Activated CD4-positive, alpha-beta T cell treated with anti-CD3 and anti-CD28 coated beads for 36 hours (primary cell): ENCODE measurements at regions not wholly inside any gene's neighbourhood (a gene's known extent, or its start where the extent isn't known, plus 50 kb on each side); places are given as distances from the start of the nearest gene placed in this dataset.

Experiments
- ATAC-seq: fragments of 200-7000 bp; cut with Tn5 transposase; one replicate; pipeline ENCODE4 v1.10.0; 2021; ENCODE audit warnings: mild to moderate bottlenecking, moderate library complexity
- CTCF ChIA-PET: fragments of 350-600 bp; sonication (Branson Sonifier 250); formaldehyde crosslinking; loops from one replicate; lab custom pipeline; 2021; ENCODE audit warnings: antibody characterized with exemption; lab: Charles Lee
- POLR2A ChIA-PET: fragments of 350-600 bp; sonication (Branson Sonifier 250); formaldehyde crosslinking; loops from one replicate; lab custom pipeline; 2021; ENCODE audit warnings: antibody characterized with exemption, inconsistent platforms; lab: Charles Lee
- DNase-seq: peaks from one replicate; pipeline ENCODE4 v3.0.0-alpha.2; 2020
- H3K27ac Mint-ChIP-seq: one replicate; pipeline ENCODE4 v1.8.0; 2021; ENCODE audit warnings: mixed read lengths
- H3K27me3 Mint-ChIP-seq: one replicate; pipeline ENCODE4 v1.8.0; 2021; ENCODE audit warnings: mixed read lengths
- H3K36me3 Mint-ChIP-seq: one replicate; pipeline ENCODE4 v1.8.0; 2021; ENCODE audit warnings: low read depth, mixed read lengths
- H3K4me1 Mint-ChIP-seq: one replicate; pipeline ENCODE4 v1.8.0; 2021; ENCODE audit warnings: mixed read lengths
- H3K4me3 Mint-ChIP-seq: one replicate; pipeline ENCODE4 v1.8.0; 2021; ENCODE audit warnings: mild to moderate bottlenecking, moderate library complexity, mixed read lengths
- H3K9me3 Mint-ChIP-seq: one replicate; pipeline ENCODE4 v1.8.0; 2021; ENCODE audit warnings: low read depth, mixed read lengths
- intact Hi-C, 2 experiments: fragments of 100-400 bp; cut with DNase I in 1 of 2; cut with micrococcal nuclease in 1 of 2; formaldehyde crosslinking; loops; one replicate each; pipeline versions ENCODE4 v1.14.2 to v1.15.1; 2022 to 2024; cut with DNase I, micrococcal nuclease

DNA sequence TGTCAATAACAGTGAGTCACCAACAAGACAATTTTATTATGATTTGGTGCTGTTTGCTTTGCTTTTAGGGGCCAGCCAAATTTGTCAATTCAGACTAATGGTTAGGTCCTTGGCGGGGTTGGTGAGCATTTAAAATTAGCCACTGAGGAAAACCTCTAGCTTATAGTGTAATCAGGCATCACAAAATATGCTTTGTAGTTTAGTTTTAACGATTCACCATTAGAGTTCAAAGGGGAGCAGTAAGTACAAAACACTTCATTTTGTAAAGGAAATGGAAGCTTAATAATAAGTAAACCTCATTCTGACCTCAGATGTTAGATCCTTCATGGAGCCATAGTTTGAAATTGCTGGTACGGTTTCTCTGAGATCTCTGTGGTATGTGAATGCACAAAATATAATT lies 218.4 kb upstream of the GOLIM4 start:
- CTCF ChIA-PET: no interaction called here
- H3K4me3 Mint-ChIP-seq: no peak overlapping the region

DNA sequence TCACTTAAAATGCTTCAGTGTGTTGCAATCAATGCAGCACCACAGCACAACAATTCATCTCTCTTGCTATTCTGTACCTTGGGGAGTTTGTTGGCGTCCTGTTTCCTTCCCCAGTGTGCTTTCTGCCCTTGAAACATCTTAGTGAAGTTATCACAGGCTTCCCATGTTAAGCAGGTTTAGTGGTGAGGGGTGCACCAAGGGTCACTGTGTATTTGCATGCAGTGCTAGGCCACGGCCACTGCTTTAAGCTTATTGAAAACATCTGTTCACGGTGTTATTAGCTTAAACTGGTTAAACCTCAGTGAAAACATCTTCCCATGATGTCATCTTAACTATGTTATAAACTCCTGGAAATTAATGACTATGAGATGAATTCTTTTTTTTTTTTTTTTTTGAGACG lies 217.3 kb upstream of the GOLIM4 start:
- Mint-ChIP-seq H3K4me1 (no peaks in the 10 kb centered on the region), H3K27ac (no peak overlapping the region), H3K4me3 (no peak overlapping the region), H3K27me3 (no peaks in the 10 kb centered on the region), H3K36me3 (no peaks in the 10 kb centered on the region), H3K9me3 (no peaks in the 10 kb centered on the region)
- DNase-seq: no peak
- ChIA-PET POLR2A (no interaction called here), CTCF (no interaction called here)
- intact Hi-C loops: no loop called here
- ATAC-seq: no peak

More for the DNA sequence above, 218.4 kb upstream of the GOLIM4 start:
- no peak for ATAC-seq
- intact Hi-C loops: no loop called here
- H3K4me1 Mint-ChIP-seq: no peaks in the 10 kb centered on the region
- H3K9me3 Mint-ChIP-seq: no peaks in the 10 kb centered on the region
- POLR2A ChIA-PET: no interaction called here
- H3K27ac Mint-ChIP-seq: no peak overlapping the region
- H3K36me3 Mint-ChIP-seq: no peaks in the 10 kb centered on the region
- H3K27me3 Mint-ChIP-seq: no peaks in the 10 kb centered on the region
- DNase-seq: no peak

DNA sequence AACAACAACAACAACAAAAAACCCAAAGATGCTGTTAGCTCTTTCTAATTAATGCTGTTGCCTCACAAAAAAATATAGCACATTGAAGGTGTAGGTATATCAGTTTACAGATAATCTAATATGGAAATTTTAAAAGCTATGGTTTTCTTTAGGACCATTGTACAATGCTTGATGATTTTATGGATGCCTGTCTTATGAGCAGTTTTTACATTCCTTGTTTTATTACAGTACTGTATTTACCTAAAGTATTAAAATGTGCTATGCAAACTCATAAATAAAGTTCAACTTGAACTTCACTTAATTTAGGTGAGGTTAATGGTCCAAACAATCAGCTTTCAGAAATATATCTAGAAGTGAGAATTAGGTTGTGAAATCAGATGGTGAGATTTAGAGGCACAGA lies 212.2 kb upstream of the GOLIM4 start:
- Mint-ChIP-seq H3K27me3 (no peaks in the 10 kb centered on the region), H3K36me3 (no peaks in the 10 kb centered on the region), H3K27ac (no peak overlapping the region), H3K4me3 (no peak overlapping the region), H3K4me1 (no peaks in the 10 kb centered on the region), H3K9me3 (no peaks in the 10 kb centered on the region)
- ATAC-seq (no peak), DNase-seq (no peak)
- intact Hi-C loops: no loop called here
- POLR2A ChIA-PET: no interaction called here
- CTCF ChIA-PET: no interaction called here

DNA sequence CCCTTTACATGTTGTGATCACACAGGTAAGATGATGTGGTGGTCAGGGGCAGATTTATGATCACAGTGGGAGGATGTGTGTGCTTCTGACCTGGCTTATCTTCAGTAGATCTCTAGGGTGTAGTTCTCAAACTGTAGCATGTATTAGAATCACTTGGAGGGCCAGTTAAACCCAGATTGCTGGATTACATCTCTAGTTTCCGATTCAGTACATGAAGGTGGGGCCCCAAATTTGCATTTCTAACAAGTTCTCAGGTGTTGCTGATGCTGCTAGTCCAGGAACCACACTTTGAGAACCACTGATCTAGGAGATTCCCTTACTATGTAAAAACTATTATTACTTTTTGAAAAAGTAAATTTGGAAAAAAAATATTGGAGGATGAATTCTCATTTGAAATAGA lies 199.3 kb upstream of the GOLIM4 start:
- ATAC-seq (no peak), DNase-seq (no peak)
- Mint-ChIP-seq H3K4me1 (no peaks in the 10 kb centered on the region), H3K27ac (no peak overlapping the region), H3K27me3 (no peaks in the 10 kb centered on the region), H3K36me3 (no peaks in the 10 kb centered on the region), H3K9me3 (no peaks in the 10 kb centered on the region), H3K4me3 (no peak overlapping the region)
- ChIA-PET POLR2A (no interaction called here), CTCF (no interaction called here)
- intact Hi-C loops: no loop called here

DNA sequence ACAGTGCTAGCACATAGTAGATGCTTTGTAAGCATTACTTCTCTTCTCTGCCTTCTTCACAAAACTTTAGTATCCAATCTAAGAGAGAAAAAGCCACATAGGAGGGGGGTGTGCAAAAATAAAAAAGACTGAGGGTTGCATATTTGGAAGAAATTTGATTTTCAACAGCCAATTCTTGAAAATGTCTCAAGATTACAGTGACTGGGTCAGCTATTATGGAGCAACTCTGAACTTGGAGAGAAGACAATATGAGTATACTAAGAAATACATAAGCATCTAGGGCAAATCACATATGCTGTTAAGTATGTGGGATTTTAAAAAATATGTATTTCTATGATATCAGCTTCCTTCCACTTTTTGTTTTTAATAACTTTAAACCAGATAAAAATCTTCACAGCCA lies 196.6 kb upstream of the GOLIM4 start:
- ChIA-PET POLR2A (no interaction called here), CTCF (no interaction called here)
- Mint-ChIP-seq H3K4me1 (no peaks in the 10 kb centered on the region), H3K9me3 (no peaks in the 10 kb centered on the region), H3K36me3 (no peaks in the 10 kb centered on the region), H3K27me3 (no peaks in the 10 kb centered on the region), H3K4me3 (no peak overlapping the region), H3K27ac (no peak overlapping the region)
- ATAC-seq (no peak), DNase-seq (no peak)
- intact Hi-C loops: no loop called here

DNA sequence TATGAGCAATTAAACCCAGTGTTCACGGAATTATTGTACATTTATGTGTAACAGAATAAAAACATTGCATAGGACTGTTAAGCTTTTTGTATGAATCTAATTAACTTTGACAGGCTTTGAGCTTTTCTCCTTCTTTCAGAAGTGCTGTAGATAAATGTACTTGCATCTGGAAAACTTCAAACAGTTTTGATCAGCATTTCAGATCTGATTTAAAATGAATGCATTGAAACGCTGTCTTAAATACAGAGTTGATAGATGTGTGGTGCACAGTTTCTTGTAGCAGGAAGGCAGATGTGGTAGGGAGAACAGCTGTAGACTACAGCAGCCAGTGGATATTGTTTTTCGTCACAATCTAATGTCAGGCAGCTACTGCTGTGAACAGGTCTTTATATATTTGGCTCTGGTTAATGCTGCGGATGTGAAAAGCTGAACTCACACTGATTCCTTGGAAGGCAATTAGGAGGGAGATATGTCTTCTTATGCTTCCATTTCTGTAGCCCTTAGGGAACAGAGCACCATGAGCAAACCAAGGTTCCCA lies 193.8 kb upstream of the GOLIM4 start:
- H3K27me3 Mint-ChIP-seq: no peaks in the 10 kb centered on the region
- CTCF ChIA-PET: no interaction called here
- ATAC-seq (no peak), DNase-seq (no peak)
- POLR2A ChIA-PET: no interaction called here
- H3K4me3 Mint-ChIP-seq: no peak overlapping the region
- H3K36me3 Mint-ChIP-seq: no peaks in the 10 kb centered on the region
- H3K9me3 Mint-ChIP-seq: no peaks in the 10 kb centered on the region
- intact Hi-C loops: no loop called here
- no peaks in the 10 kb centered on the region for H3K4me1 Mint-ChIP-seq
- no peak overlapping the region for H3K27ac Mint-ChIP-seq

DNA sequence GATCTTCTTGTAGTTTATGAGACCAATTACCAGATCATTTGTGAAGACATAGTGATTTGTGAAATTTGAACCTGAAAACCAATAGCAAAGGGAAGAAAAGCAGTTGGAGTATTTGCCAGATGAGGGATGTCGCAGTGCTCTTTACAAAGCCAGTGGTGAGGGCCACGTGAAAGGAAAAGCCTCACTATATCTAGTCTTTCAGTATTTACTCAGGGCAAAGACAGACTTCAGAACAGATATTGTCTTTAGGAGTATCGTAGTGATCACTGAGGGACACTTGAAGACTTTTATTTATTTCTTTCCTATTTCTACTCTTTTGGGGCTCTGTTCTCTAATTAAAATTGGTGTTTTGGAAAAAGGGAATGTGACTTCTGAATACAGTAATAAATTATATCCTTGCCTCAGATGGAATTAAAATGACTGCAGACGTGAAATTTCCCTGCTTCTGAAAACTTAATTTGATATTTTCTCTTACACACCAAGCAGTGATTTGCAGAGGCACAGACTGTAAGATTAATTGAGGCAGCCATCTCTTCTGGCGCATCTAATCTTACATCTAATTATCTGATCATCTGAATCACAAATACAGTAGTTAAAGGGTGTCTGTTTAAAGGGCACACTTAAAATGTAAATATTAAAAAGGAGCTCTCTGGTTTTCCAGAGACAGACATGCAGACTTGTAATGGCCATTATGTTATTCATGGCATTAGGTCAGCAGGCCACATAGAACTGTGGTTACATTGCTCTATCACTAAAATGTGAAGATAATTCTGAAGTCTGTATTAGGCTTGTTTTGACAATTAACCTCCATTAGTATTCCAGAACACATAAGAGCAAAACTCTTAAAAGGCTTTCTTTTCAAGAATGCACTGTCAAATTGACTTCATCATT lies 193.0 kb upstream of the GOLIM4 start:
- H3K27me3 Mint-ChIP-seq: no peaks in the 10 kb centered on the region
- no peaks in the 10 kb centered on the region for H3K36me3 Mint-ChIP-seq
- POLR2A ChIA-PET: no interaction called here
- no peaks in the 10 kb centered on the region for H3K4me1 Mint-ChIP-seq
- H3K9me3 Mint-ChIP-seq: no peaks in the 10 kb centered on the region
- DNase-seq (no peak), ATAC-seq (no peak)
- CTCF ChIA-PET: no interaction called here
- no peak overlapping the region for H3K4me3 Mint-ChIP-seq
- intact Hi-C loops: no loop called here
- H3K27ac Mint-ChIP-seq: no peak overlapping the region

DNA sequence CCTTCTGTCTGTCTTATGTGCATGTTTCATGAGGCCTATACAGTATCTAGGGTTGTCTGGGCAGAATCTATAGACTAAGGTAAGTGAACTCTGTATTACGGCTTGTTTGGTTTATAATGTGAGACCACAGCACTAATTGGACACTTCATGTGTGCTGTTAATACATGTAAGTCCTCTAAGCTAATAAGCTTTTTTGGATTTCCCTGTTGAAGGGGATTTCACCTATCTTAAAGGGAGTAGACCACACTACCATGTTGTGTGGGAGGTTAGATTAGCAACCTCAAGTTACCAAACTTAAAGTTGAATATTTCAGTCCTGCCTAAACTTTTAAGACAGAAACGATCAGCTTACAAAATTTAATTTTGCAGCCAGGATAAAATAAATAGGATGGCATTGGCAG lies 189.8 kb upstream of the GOLIM4 start:
- Mint-ChIP-seq H3K4me3 (no peak overlapping the region), H3K27ac (no peak overlapping the region), H3K4me1 (no peaks in the 10 kb centered on the region), H3K9me3 (no peaks in the 10 kb centered on the region), H3K36me3 (no peaks in the 10 kb centered on the region), H3K27me3 (no peaks in the 10 kb centered on the region)
- ChIA-PET POLR2A (no interaction called here), CTCF (no interaction called here)
- DNase-seq (no peak), ATAC-seq (no peak)
- intact Hi-C loops: no loop called here

DNA sequence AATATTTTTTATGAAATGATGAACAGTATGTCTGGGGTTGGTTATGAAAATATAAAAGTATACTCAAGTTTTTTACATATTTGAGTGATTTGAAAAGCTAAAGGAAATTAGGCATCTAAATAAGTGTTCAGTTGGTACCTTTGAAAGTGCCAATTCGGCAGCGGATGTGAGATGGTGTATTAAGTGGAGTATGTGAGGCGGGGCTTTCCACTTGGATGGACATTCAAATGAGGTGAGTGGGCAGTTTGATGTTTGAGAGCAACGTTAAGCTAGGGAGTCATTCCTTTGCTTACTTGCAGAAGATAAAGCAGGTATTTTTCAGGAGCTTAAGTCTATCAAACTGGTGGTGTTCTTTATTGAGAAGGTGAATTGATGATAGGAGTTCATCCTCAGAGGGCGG lies 189.0 kb upstream of the GOLIM4 start:
- no peak for ATAC-seq
- ChIA-PET CTCF (no interaction called here), POLR2A (interaction anchor here (0.6 to 0.7 kb wide), 2 partner anchors 9 to 51 kb away, joined by 3 read pairs; no protein-coding TSS in a partner anchor)
- intact Hi-C loops: no loop called here
- Mint-ChIP-seq H3K27me3 (no peaks in the 10 kb centered on the region), H3K9me3 (no peaks in the 10 kb centered on the region), H3K4me3 (no peak overlapping the region), H3K27ac (no peak overlapping the region), H3K4me1 (no peaks in the 10 kb centered on the region), H3K36me3 (no peaks in the 10 kb centered on the region)
- DNase-seq: no peak

DNA sequence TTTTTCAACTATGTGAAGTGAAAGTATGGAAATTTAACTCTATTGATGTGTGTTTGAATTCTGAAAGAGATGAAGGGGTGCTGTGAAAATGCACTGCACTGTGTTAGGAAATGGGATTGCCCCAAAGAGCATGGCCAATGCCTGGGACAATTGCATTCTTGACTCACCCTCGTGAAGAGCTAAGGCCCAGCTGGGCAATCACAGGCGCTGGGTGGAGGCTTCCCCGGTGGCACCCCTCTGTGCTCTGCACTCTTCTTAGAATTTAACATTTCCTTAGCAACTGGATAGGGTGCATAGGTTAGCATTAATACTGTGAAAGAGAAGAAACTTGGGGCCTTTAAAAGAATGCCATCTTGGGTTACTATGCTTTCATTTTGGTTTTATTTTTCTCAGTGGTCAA lies 179.9 kb upstream of the GOLIM4 start:
- CTCF ChIA-PET: no interaction called here

DNA sequence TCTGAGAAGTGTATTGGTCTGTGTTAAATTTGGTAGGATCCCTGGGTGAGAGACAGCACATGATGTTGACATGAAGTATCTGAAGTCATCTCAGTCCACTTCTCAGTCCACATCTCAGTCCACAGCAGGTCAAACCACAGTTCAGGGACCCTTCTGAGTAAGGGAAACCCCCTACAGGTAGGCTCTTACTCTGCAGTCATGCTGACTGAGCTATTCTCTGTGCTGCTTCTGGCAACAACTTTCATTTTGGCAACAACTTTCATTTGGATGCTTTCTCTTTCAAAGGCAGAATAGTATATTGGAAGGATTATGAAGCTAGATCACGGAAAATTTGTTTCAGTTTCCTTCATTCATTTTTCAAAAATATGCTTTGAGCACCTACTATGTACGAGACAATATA lies 178.2 kb upstream of the GOLIM4 start:
- ChIA-PET CTCF (no interaction called here), POLR2A (no interaction called here)
- no peak overlapping the region for H3K4me3 Mint-ChIP-seq
- no peak for ATAC-seq
- no peak for DNase-seq
- H3K9me3 Mint-ChIP-seq: no peaks in the 10 kb centered on the region
- no peaks in the 10 kb centered on the region for H3K36me3 Mint-ChIP-seq
- H3K27ac Mint-ChIP-seq: no peak overlapping the region
- H3K4me1 Mint-ChIP-seq: no peaks in the 10 kb centered on the region
- H3K27me3 Mint-ChIP-seq: no peaks in the 10 kb centered on the region
- intact Hi-C loops: no loop called here

More for the DNA sequence above, 179.9 kb upstream of the GOLIM4 start:
- Mint-ChIP-seq H3K4me1 (no peaks in the 10 kb centered on the region), H3K27me3 (no peaks in the 10 kb centered on the region), H3K9me3 (no peaks in the 10 kb centered on the region), H3K4me3 (no peak overlapping the region), H3K27ac (no peak overlapping the region), H3K36me3 (no peaks in the 10 kb centered on the region)
- ATAC-seq (no peak), DNase-seq (no peak)
- POLR2A ChIA-PET: interaction anchor here (0.6 kb wide), 1 partner anchor 9 kb away, joined by 3 read pairs; no protein-coding TSS in a partner anchor
- intact Hi-C loops: no loop called here

DNA sequence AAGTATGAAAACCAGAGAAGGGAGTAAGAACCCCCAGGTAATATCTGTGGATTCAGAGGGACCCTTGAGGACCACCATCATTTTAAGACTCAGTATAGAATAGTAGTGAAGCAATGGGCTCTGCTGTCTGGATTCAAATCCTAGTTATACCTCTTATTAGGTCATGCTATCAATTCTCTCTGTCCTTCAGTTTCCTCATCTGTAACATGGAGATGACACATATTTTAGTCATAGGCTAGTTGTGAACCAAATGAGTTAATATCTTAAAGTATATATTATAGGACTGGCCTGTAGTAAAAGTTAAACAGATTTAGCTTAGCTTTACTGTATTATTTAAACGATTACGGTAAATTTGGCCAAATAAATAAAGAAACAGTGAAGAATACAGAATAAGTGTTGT lies 177.3 kb upstream of the GOLIM4 start:
- Mint-ChIP-seq H3K4me3 (no peak overlapping the region), H3K4me1 (no peaks in the 10 kb centered on the region), H3K27me3 (no peaks in the 10 kb centered on the region), H3K9me3 (no peaks in the 10 kb centered on the region), H3K36me3 (no peaks in the 10 kb centered on the region), H3K27ac (no peak overlapping the region)
- POLR2A ChIA-PET: no interaction called here
- ATAC-seq: no peak
- CTCF ChIA-PET: interaction anchor here (0.5 kb wide), 1 partner anchor 119 kb away, joined by 3 read pairs; no protein-coding TSS in a partner anchor
- DNase-seq: no peak
- intact Hi-C loops: no loop called here
